IMR-90 (cell line): ENCODE measurements at regions not wholly inside any gene's neighbourhood (a gene's known extent, or its start where the extent isn't known, plus 50 kb on each side); places are given as distances from the start of the nearest gene placed in this dataset.

Source experiments
- ATAC-seq: fragments of 200-7000 bp; cut with Tn5 transposase; 2 replicates; pipeline ENCODE4 v1.9.1; 2020; ENCODE audit warnings: low read depth, mild to moderate bottlenecking, moderate library complexity
- BruUV-seq: library from RNA; stranded (reverse); fragments of 400-500 nt; replicated peaks from 2 replicates; lab custom pipeline; 2021; lab: Mats Ljungman, UMichigan
- CTCF ChIA-PET: fragments of 300-600 bp; formaldehyde crosslinking; extraction: SDS; loops from one replicate; lab custom pipeline; 2021; ENCODE audit warnings: antibody characterized with exemption; lab: Yijun Ruan, JAX
- POLR2A ChIA-PET: fragments of 300-600 bp; sonication (Branson Sonifier 250); formaldehyde crosslinking; loops from one replicate; lab custom pipeline; 2022; ENCODE audit warnings: antibody characterized with exemption; ENCODE audit not compliant: unreplicated experiment; lab: Charles Lee
- DNase-seq: peaks from one replicate; pipeline ENCODE4 v3.0.0; 2013
- H2AFZ ChIP-seq: replicated peaks from 2 replicates; pipeline ENCODE3; 2013; ENCODE audit warnings: low read length, mild to moderate bottlenecking; ENCODE audit not compliant: poor library complexity
- H2AK5ac ChIP-seq: 2 replicates; pipeline ENCODE4 v1.6.1; 2013; ENCODE audit warnings: low read depth, low read length, inconsistent platforms
- H2AK9ac ChIP-seq: replicated peaks from 2 replicates; pipeline ENCODE3; 2013; ENCODE audit warnings: mild to moderate bottlenecking, low read depth, low read length, moderate library complexity; ENCODE audit not compliant: poor library complexity
- H2BK120ac ChIP-seq: 2 replicates; pipeline ENCODE4 v1.6.1; 2013; ENCODE audit warnings: low read depth, low read length, inconsistent platforms
- H2BK15ac ChIP-seq: 3 replicates; pipeline ENCODE4 v1.6.1; 2013; ENCODE audit warnings: low read depth, low read length, inconsistent platforms
- H2BK20ac ChIP-seq: 2 replicates; pipeline ENCODE4 v1.6.1; 2013; ENCODE audit warnings: low read depth, mild to moderate bottlenecking, inconsistent platforms, low read length, moderate library complexity
- H2BK5ac ChIP-seq: 2 replicates; pipeline ENCODE4 v1.6.1; 2013; ENCODE audit warnings: mild to moderate bottlenecking, low read depth, low read length, inconsistent platforms; ENCODE audit not compliant: poor library complexity, severe bottlenecking
- H3K14ac ChIP-seq: replicated peaks from 2 replicates; pipeline ENCODE4 v1.6.1; 2013; ENCODE audit warnings: low read depth, low read length, inconsistent platforms
- H3K18ac ChIP-seq: 2 replicates; pipeline ENCODE4 v1.6.1; 2013; ENCODE audit warnings: low read depth, low read length, control low read depth
- H3K23ac ChIP-seq: 2 replicates; pipeline ENCODE4 v1.6.1; 2013; ENCODE audit warnings: low read depth, low read length, inconsistent platforms
- H3K27ac ChIP-seq: 2 replicates; pipeline ENCODE4 v1.5.1; 2013; ENCODE audit warnings: mild to moderate bottlenecking, control low read depth, low read length; ENCODE audit not compliant: insufficient read depth
- H3K27me3 ChIP-seq: 2 replicates; pipeline ENCODE4 v1.6.1; 2013; ENCODE audit warnings: low read length; ENCODE audit not compliant: control insufficient read depth, insufficient read depth
- H3K36me3 ChIP-seq: 2 replicates; pipeline ENCODE4 v1.6.1; 2013; ENCODE audit warnings: low read length, mixed read lengths; ENCODE audit not compliant: control insufficient read depth, insufficient read depth
- H3K4ac ChIP-seq: 2 replicates; pipeline ENCODE4 v1.6.1; 2013; ENCODE audit warnings: low read depth, low read length, inconsistent platforms
- H3K4me1 ChIP-seq: 2 replicates; pipeline ENCODE4 v1.6.1; 2013; ENCODE audit warnings: low read length, mixed read lengths; ENCODE audit not compliant: control insufficient read depth, insufficient read depth
- H3K4me2 ChIP-seq: 2 replicates; pipeline ENCODE4 v1.6.1; 2013; ENCODE audit warnings: low read depth, mild to moderate bottlenecking, control low read depth, low read length, moderate library complexity
- H3K4me3 ChIP-seq: 2 replicates; pipeline ENCODE4 v1.5.1; 2013; ENCODE audit warnings: low read depth, mild to moderate bottlenecking, control low read depth, low read length, moderate library complexity; ENCODE audit not compliant: insufficient read depth
- H3K56ac ChIP-seq: 2 replicates; pipeline ENCODE4 v1.6.1; 2013; ENCODE audit warnings: low read length, inconsistent platforms; ENCODE audit not compliant: insufficient read depth; ENCODE audit errors: extremely low read depth
- H3K79me1 ChIP-seq, 2 experiments: 2 replicates each; pipeline ENCODE4 v1.6.1; 2013; ENCODE audit warnings: low read length in 2 of 2, inconsistent platforms in 1 of 2, low read depth in 1 of 2
- H3K9ac ChIP-seq: 2 replicates; pipeline ENCODE4 v1.6.1; 2013; ENCODE audit warnings: low read depth, low read length, control low read depth
- H3K9me1 ChIP-seq: 2 replicates; pipeline ENCODE4 v1.6.1; 2013; ENCODE audit warnings: low read length, inconsistent platforms; ENCODE audit not compliant: insufficient read depth
- H3K9me3 ChIP-seq: 2 replicates; pipeline ENCODE4 v1.6.1; 2013; ENCODE audit warnings: low read length; ENCODE audit not compliant: control insufficient read depth, insufficient read depth
- H4K20me1 ChIP-seq: 2 replicates; pipeline ENCODE4 v1.6.1; 2013; ENCODE audit warnings: low read length, inconsistent platforms; ENCODE audit not compliant: insufficient read depth
- H4K5ac ChIP-seq: 2 replicates; pipeline ENCODE4 v1.6.1; 2013; ENCODE audit warnings: mild to moderate bottlenecking, low read depth, low read length, control low read depth
- H4K8ac ChIP-seq, 2 experiments: 2 replicates each; pipeline ENCODE4 v1.6.1; 2013; ENCODE audit warnings: low read depth in 2 of 2, low read length in 2 of 2, control low read depth in 1 of 2, inconsistent platforms in 1 of 2
- H4K91ac ChIP-seq: 2 replicates; pipeline ENCODE4 v1.6.1; 2013; ENCODE audit warnings: low read depth, low read length, inconsistent platforms; ENCODE audit not compliant: insufficient read depth
- BHLHE40 ChIP-seq: fragments of 150-350 bp; IDR thresholded peaks from 2 replicates; pipeline ENCODE4 v1.6.1; 2016; ENCODE audit warnings: mild to moderate bottlenecking, low read depth, low read length
- CEBPB ChIP-seq: IDR thresholded peaks from 2 replicates; pipeline ENCODE4 v1.6.1; 2012; ENCODE audit warnings: low read depth, low read length, improper control_type of control experiment
- CHD1 ChIP-seq: IDR thresholded peaks from 2 replicates; pipeline ENCODE4 v1.6.1; 2012; ENCODE audit warnings: low read depth, low read length, improper control_type of control experiment
- CTCF ChIP-seq: conservative IDR thresholded peaks from 2 replicates; pipeline ENCODE4 v1.5.1; 2012; ENCODE audit warnings: mild to moderate bottlenecking, low read depth, low read length, improper control_type of control experiment
- ELK1 ChIP-seq: fragments of 150-350 bp; IDR thresholded peaks from 2 replicates; pipeline ENCODE4 v1.6.1; 2016; ENCODE audit warnings: low read depth, mild to moderate bottlenecking, low read length, moderate library complexity, borderline replicate concordance
- FOS ChIP-seq: fragments of 150-350 bp; IDR thresholded peaks from 2 replicates; pipeline ENCODE4 v1.6.1; 2016; ENCODE audit warnings: low read depth, low read length
- MAFK ChIP-seq: IDR thresholded peaks from 2 replicates; pipeline ENCODE4 v1.6.1; 2012; ENCODE audit warnings: low read depth, low read length, improper control_type of control experiment
- MAZ ChIP-seq: IDR thresholded peaks from 2 replicates; pipeline ENCODE4 v1.6.1; 2012; ENCODE audit warnings: low read depth, mild to moderate bottlenecking, low read length, improper control_type of control experiment, moderate library complexity, borderline replicate concordance
- MXI1 ChIP-seq: IDR thresholded peaks from 2 replicates; pipeline ENCODE4 v1.6.1; 2012; ENCODE audit warnings: low read depth, mild to moderate bottlenecking, low read length, moderate library complexity, borderline replicate concordance
- POLR2A ChIP-seq: IDR thresholded peaks from 2 replicates; pipeline ENCODE4 v1.6.1; 2012; ENCODE audit warnings: mild to moderate bottlenecking, low read depth, low read length
- RAD21 ChIP-seq: IDR thresholded peaks from 2 replicates; pipeline ENCODE4 v1.6.1; 2012; ENCODE audit warnings: low read length, improper control_type of control experiment
- RCOR1 ChIP-seq: IDR thresholded peaks from 2 replicates; pipeline ENCODE4 v1.6.1; 2012; ENCODE audit warnings: mild to moderate bottlenecking, low read length, improper control_type of control experiment; ENCODE audit not compliant: insufficient replicate concordance
- RFX5 ChIP-seq: IDR thresholded peaks from 2 replicates; pipeline ENCODE4 v1.8.0; 2012; ENCODE audit warnings: low read depth, mild to moderate bottlenecking, low read length, moderate library complexity
- SMC3 ChIP-seq: fragments of 150-350 bp; IDR thresholded peaks from 2 replicates; pipeline ENCODE4 v1.6.1; 2016; ENCODE audit warnings: low read depth, mild to moderate bottlenecking, antibody characterized with exemption, low read length, moderate library complexity
- USF2 ChIP-seq: fragments of 150-350 bp; IDR thresholded peaks from 2 replicates; pipeline ENCODE4 v1.6.1; 2017; ENCODE audit warnings: mild to moderate bottlenecking, antibody characterized with exemption, low read length, low read depth
- WGBS, 2 experiments: methylation state at CpG; one replicate each; pipeline versions ENCODE4 v1.1.5 to v1.1.7; 2013; ENCODE audit warnings: missing lambda C conversion rate in 2 of 2; ENCODE audit not compliant: insufficient read length in 1 of 2; ENCODE audit errors: extremely low coverage in 2 of 2; 5-methylcytosine and 5-hydroxymethylcytosine counted together
- dilution Hi-C: fragments of 300-500 bp; cut with HindIII; formaldehyde crosslinking; loops from one replicate; pipeline ENCODE4 v1.14.3; 2018; ENCODE audit warnings: low sequenced_read_pairs; ENCODE audit not compliant: unreplicated experiment
- in situ Hi-C: fragments of 300-500 bp; cut with MboI; formaldehyde crosslinking; loops from 3 replicates; pipeline ENCODE4 v1.14.3; 2019; ENCODE audit warnings: low sequenced_read_pairs, inconsistent platforms, mixed read lengths
- intact Hi-C: fragments of 100-400 bp; cut with micrococcal nuclease; formaldehyde crosslinking; loops from 2 replicates; pipeline ENCODE4 v1.10.0; 2022

- intact Hi-C loops (no loop called here), in situ Hi-C loops (no loop called here), dilution Hi-C loops (no loop called here)
- Histone ChIP-seq H4K91ac (no peak overlapping the region), H2AFZ (no peak overlapping the region), H3K4me1 (peaks cover 4% of the 10 kb centered on the region), H3K4me3 (no peak overlapping the region), H2BK120ac (no peak overlapping the region), H3K14ac (no peak overlapping the region), H3K27ac (no peak overlapping the region), H3K18ac (no peak overlapping the region), H3K56ac (no peak overlapping the region), H4K20me1 (no peaks in the 10 kb centered on the region), H3K79me1 (no peaks in the 10 kb centered on the region), H4K5ac (no peak overlapping the region), H2AK9ac (no peak overlapping the region), H2BK20ac (no peak overlapping the region), H3K9me3 (no peaks in the 10 kb centered on the region), H2AK5ac (no peak overlapping the region), H3K9me1 (no peaks in the 10 kb centered on the region), H3K9ac (no peak overlapping the region), H3K23ac (no peak overlapping the region), H4K8ac (no peak overlapping the region), H3K4ac (no peak overlapping the region), H2BK15ac (no peak overlapping the region), H3K4me2 (no peak overlapping the region), H3K36me3 (no peaks in the 10 kb centered on the region), H2BK5ac (no peak overlapping the region), H3K27me3 (no peaks in the 10 kb centered on the region)
- WGBS, 2 experiments: 100% methylated on average over 2 of the region's 8 CpGs; no CpG with 5 or more reads in 1 of the 2 experiments
- no TSS peak for BruUV-seq
- no peak for DNase-seq
- POLR2A ChIA-PET: no interaction called here
- ATAC-seq: no peak
- CTCF ChIA-PET: no interaction called here
- TF ChIP-seq CEBPB (no peak), MAZ (no peak), RCOR1 (no peak), RFX5 (no peak), FOS (no peak), POLR2A (no peak), SMC3 (no peak), CHD1 (no peak), ELK1 (no peak), USF2 (no peak), RAD21 (no peak), MAFK (no peak), BHLHE40 (no peak), MXI1 (no peak), CTCF (no peak)
Measured at GRCh38 chr5:84869675-84870074, 485.0 kb upstream of the EDIL3 start.
